NCI-H345 treated with DMSO at 0.1 percent for 48 hours (cell line): ENCODE measurements at regions not wholly inside any gene's neighbourhood (a gene's known extent, or its start where the extent isn't known, plus 50 kb on each side); places are given as distances from the start of the nearest gene placed in this dataset.

ENCODE experiments used
- DNase-seq: peaks from one replicate; lab custom pipeline; 2025; ENCODE audit not compliant: unreplicated experiment; lab: John Stamatoyannopoulos, UW

GRCh38 chr5:174307031-174307408 is 261.5 kb downstream of the NSG2 start:
- no peak for DNase-seq

- no peak for DNase-seq
These were observed 262.3 kb downstream of the NSG2 start for GRCh38 chr5:174307656-174308271.

- no peak for DNase-seq
These were observed 263.8 kb downstream of the NSG2 start for GRCh38 chr5:174309131-174309795.

GRCh38 chr5:174310243-174310642 is 264.7 kb downstream of the NSG2 start:
- DNase-seq: no peak

- no peak for DNase-seq
These were observed 265.2 kb downstream of the NSG2 start for GRCh38 chr5:174310706-174311105.

GRCh38 chr5:174311121-174311520 is 265.6 kb downstream of the NSG2 start:
- DNase-seq: no peak

DNA sequence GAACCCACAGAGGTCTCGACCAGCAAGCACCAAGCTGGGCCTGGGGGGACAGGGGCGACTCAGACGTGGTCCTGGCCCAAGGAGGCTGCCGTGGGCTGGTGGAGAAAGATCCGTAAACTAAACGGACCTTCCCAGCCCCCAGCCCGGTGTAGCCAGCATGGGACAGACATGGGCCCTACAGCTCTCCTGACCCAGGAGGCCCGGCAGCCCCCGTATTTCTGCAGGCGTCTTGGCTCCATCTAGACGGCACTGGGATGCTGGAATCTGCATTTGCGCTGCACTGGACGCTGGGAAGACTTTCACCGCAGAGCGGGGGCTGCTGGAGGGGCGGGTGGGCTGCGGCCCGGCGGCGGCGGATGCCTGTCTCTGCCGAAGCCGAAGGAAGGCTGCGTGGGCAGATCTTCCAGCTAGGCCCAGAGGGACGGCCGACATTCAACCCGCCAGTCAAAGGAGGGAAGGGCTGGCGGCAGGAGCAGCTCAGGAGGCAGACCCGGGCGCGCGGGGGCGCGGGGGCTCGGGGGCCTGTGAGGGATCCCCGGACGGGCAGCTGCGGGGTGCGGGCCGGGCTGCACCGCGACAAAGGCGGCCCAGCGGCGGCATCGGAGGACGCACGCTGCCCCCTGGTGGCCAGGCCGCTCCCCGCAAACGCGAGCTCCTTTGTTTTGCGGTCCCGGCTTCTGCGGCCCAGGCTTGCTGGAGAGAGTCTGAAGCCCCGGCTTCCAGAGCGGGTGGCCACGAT is 266.2 kb downstream of the NSG2 start:
- DNase-seq: peak; percentile 60

GRCh38 chr5:174312270-174312617 is 266.7 kb downstream of the NSG2 start:
- DNase-seq: no peak

- no peak for DNase-seq
These were observed 267.1 kb downstream of the NSG2 start for GRCh38 chr5:174312641-174313040.

DNA sequence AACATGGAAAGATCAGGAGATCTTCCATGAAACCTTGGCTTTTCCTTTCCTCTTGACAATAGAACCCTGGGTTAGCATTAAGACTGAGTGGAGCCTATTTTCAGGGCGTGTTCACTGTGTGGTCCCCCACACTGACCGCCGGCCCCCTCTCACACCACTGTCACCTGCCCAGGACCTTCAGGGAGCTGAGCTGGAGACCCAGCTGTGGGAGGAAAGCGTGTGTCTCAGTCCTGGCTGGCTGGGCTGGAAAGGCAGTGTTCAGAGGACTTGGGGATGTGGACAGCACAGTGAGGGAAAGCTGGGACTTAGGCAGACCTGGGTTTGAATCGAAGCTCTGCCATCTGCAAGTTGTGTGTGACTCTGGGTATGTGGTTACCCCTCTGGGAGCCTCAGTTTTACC is 268.1 kb downstream of the NSG2 start:
- no peak for DNase-seq

DNA sequence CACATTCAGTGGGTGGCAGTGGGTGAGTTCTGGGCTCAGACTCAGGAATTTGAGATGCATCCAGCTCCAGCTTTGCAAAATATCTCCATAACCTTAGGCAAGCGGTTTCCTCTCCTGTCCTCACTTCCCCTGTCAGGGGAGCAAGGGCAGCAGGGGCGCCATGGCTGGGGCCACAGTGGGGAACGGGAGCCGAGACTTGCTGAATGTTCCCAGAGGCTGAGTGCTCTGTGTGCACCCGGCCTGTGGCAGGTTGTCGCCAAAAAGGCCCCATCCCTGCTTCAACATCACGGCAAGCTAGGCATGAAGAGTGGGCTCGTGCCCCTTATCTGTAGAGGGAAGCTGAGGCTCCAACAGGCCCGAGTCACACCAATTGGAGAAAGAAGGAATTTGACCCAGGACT is 268.8 kb downstream of the NSG2 start:
- DNase-seq: no peak

GRCh38 chr5:174315471-174315870 is 270.0 kb downstream of the NSG2 start:
- no peak for DNase-seq

DNA sequence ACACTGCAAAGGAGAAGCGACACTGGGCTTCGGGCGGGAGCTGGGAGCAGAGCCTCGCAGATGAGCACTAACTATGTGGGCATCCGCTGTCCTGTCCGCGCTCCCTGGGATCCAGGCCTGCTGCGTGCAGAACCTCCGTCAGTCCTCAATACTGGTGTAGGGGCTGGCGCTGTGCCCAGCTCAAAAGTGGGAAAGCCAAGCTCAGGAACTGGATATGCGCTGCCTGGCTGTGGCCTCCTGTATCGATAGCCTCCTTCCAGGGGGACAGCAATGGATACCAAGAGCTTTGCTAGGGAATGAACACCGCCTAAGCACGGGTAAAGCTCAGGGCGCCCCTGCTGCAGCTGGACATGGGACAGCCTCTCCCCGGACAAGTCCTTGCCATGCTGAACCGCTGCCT is 270.4 kb downstream of the NSG2 start:
- no peak for DNase-seq

- DNase-seq: no peak
These were observed 270.8 kb downstream of the NSG2 start for GRCh38 chr5:174316326-174316725.

DNA sequence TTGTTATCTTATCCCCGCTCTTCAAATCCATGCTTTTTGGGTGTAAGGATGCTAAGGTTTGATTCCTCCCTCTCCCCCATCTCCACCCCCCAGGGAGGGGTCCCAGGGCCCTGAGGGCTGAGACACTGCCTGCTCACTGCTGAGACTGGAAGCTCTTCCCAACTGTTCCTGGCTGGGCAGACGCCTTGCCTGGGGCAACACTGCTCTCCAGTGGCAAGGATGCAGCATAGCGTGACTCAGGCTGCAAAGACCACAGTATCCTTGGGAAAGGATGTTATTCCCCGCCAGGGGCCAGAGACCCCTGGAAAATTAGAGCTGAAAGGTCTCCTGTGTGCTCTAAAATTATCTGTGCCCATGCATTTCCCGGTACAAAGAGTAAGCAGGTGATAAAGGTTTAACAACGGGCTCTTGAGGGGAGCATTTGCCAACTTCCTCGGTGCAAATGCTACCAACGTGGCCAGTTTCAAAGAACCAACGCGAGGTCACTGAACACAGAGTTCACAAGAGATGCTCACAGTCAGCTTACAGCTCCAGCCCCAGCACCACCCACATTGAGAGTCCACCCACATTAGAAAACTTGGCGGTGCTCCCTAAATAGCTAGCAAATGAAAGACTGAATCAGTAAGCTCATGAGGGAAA is 271.9 kb downstream of the NSG2 start:
- DNase-seq: peak; percentile 54

DNA sequence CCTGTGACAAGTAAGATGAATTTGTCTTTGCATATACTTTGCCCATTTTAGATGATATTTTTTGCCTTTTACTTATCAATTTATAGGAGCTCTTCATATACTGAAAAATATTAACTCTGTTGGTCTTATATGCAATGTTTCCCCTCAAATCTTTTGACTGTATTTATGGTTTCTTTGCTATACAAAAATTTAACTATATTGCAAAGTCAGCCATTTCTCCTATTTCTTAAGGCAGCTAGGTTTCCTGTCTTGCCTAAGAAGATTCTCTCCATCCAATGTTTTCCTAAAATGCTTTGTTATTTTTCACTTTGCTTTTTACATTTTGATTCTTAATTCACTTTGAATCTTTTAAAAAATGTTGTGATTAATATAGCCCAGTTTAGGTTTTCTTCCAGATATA is 273.1 kb downstream of the NSG2 start:
- no peak for DNase-seq

DNA sequence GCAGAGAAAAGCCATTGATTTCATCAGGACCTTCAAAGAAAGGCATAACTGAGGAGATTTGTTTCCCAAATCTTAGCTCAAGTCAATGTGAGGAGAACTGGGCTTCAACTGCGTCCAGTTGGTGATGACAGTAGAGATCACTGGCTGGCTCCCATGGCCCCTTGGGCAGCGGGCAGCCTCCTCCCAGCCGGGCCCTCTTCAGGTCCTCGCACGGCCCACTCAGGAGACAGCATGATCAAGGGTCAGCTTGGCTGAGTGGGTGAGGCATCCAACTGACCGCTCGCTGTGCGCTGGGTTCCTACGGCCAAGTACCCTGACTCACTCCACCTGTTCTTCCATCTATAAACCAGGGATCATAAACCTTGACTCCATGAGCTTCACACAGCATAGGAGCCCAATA is 274.0 kb downstream of the NSG2 start:
- no peak for DNase-seq

DNA sequence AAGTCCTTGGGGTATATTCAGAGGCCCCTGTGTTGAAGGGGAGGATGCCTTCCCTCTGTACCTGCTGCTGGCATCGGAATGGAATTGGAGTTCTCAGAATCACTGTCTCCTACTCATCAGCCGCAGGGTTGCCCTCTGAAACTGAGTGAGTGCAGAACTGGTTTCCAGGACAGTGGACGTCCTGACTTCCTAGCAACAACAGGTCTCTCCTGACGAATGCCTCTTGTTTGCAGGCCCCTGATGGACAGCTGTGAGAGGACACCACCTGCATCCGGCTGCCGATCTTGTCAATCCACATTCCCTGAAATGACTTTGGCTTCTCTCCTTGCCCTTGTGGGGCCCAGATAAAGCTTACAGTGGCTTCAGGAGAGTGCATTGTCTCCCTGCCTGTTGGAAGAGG is 274.5 kb downstream of the NSG2 start:
- DNase-seq: no peak

- DNase-seq: peak; percentile 36
These were observed 278.4 kb downstream of the NSG2 start for GRCh38 chr5:174323878-174324281.

GRCh38 chr5:174324680-174325079 is 279.2 kb downstream of the NSG2 start:
- DNase-seq: no peak

DNA sequence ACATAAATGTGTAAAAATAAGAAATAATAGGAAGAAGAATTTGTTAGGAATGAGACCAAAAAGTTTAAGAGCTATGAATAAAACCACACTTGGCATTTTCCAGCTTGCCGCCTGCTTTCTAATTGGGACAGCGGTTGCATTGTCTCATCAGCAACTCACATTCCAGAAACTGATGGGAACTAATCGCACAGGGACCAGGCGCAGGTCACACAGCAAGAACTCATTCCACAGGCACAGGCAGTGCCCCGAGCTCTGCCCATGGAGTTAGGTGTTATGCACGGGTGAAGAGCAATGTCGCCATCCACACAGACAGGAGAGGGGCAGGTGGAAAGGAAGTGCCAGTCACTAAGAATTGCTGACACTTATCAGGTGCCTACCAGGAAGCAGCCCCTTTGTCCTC is 279.9 kb downstream of the NSG2 start:
- no peak for DNase-seq

GRCh38 chr5:174325961-174326360 is 280.5 kb downstream of the NSG2 start:
- DNase-seq: no peak
